NCI-H226 (cell line): ENCODE measurements at regions not wholly inside any gene's neighbourhood (a gene's known extent, or its start where the extent isn't known, plus 50 kb on each side); places are given as distances from the start of the nearest gene placed in this dataset.
"Not testable (repeated sequence)": the region's sequence is repeated elsewhere in the genome, so short reads cannot be mapped to it uniquely, and the experiment has no call there.

Source experiments
- DNase-seq: peaks from one replicate; pipeline ENCODE4 v3.0.0-alpha.2; 2015

DNA sequence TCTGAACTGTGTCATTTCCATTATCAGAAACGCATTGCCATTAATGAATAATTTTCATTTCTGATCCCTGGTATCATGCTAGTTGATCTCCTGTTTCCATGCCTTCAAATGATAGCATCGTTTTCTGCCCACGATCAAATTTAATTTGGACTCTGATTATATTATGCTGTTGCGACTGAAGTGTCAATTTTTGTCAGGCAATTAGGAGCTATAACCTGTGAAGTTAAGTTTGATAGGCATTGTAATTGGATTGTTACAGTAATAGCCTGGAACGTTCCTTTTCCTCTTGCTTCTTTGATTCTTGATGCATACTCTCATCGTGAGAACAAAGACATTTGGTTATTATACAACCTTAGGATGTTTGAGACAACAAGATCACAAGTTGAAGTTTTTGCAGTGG, 356.3 kb downstream of the VRK1 start:
- no peak for DNase-seq

DNA sequence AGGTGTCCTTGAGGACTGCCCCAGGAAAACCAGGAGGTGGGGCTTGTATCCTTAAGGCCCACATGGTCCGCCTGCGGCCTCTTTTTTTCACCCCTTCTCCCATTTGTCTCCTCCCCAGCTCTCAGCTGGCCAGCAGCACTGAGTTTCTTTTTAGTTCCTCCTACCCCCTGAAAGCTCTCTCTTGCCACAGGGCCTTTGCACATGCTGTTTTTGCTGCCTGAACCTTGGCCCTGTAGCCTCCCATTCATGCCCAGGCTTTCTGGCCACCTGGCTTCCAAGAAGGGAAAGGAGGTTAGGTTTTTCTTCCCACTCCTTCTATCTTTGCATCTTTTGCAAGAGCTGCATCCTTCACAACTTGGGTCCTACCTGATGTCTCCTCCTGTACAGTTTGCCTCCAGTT, 358.1 kb downstream of the VRK1 start:
- DNase-seq, result no peak

DNA sequence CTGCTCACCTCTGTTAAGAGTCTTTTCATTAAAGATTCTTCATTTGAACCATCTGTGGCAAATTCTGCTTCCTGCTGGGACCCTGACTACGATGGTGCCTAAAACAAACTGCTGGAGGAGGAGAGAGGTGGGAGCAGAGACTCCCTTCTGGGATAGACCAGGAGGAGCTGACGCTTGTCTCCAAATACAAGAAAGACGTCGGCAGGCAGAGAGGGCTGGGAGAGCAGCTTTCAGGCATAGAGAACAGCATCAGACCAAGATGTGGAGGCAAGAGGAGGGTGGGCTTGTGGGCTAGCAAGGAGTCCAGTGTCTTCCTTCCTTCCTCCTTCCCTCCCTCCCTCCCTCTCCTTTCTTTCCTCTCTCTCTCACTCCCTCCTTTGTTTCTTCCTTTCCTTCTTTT, 358.6 kb downstream of the VRK1 start:
- no peak for DNase-seq

DNA sequence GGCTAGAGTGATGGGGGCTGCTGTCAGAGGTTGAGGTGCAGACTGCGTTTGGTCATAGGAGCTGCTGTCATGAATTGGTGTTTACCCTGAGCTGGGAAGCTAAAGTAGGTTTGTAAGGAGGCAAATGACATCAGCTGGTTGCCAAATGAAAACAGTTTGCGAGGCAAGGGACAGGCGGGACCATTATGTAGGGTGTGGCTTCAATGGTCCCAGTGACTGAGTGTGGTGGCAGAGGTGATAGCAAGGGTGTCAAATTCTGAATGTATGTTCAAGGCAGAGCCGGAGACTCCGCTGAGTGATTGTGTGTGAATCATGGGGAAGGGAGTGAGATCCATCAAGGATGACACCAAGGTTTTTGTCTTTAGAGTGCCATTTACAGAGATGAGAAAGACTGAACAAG, 359.5 kb downstream of the VRK1 start:
- DNase-seq, result no peak

DNA sequence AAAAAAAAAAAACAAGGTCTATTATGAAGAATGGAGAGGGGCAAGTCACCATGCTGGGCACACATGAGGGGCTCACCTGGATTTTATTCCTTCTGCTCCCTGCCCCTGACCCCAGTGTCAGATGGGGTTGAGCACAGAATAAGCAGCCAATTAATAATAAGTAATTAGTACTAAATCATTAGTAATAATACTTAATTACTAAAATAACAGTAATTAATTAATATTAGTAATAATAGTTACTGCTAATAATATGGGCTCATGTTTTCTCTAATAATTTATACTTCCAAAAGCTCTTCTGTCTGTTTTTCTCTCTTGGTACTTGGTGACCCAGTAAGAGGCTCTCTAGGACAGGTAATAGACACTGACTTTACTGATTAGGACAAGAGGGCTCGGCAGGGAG, 360.9 kb downstream of the VRK1 start:
- DNase-seq, result no peak

DNA sequence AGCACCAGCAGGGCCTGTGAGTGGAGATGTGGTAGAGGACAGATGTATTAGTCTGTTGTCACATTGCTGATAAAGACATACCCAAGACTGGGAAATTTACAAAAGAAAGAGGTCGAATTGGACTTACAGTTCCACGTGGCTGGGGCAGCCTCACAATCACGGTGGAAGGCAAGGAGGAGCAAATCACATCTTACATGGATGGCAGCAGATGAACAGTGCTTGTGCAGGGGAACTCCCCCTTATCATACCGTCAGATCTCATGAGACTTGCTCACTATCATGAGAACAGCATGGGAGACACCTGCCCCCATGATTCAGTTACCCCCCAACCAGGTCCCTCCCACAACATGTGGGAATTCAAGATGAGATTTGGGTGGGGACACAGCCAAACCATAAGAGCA, 361.9 kb downstream of the VRK1 start:
- DNase-seq, result no peak

DNA sequence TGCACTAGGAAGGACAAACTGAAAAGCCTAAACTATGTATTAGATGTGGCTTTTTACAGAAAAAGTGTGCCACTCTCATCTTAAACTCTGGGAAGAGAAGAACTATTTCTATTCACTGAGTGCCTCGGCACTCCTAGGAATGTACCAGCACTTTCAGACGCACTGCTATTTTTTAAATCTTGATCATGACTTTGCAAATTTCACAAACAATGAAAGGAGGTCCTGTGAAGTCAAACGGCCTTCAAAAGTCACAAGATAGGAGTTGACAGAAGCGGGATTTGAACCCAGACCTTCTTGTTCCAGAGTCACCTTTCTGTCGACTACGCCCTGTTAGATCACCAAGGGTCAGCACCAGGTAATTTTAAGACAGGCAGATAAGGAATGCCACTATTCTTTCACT, 365.4 kb downstream of the VRK1 start:
- DNase-seq, result no peak

DNA sequence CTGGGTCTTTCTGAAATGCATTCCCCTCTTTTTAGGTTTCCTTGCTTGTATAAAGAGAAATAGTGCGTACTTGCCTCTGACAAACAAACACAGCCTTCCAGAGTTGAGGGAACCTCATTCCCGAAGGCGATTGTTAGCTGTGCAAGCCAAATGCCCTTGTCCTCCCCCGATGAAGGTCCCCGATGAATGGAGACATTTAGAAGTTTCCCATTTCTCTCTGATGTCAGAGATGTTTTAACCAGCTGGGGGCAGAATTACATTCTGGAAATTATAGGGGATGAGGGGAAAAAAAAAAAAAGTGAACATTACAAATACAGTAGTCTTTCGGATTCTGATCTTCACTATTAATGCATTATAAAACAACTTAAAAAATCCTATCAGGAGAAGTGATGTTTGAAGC, 366.8 kb downstream of the VRK1 start:
- no peak for DNase-seq

DNA sequence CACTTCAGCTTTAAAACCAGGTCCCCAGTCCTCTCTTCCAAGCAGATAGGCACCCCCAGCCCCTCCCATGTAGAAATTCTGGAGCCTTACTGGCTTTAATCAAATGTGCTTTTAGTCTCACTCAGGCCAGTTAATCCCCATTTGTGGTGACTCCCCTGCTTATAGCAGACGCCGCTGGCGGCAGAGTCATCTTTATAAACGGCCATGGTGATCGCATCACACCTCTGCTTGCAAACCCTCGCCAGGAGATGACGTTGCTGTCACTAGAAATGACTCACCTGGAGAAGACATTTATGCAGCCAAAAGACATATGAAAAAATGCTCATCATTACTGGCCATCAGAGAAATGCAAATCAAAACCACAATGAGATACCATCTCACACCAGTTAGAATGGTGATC, 369.3 kb downstream of the VRK1 start:
- DNase-seq, result no peak

DNA sequence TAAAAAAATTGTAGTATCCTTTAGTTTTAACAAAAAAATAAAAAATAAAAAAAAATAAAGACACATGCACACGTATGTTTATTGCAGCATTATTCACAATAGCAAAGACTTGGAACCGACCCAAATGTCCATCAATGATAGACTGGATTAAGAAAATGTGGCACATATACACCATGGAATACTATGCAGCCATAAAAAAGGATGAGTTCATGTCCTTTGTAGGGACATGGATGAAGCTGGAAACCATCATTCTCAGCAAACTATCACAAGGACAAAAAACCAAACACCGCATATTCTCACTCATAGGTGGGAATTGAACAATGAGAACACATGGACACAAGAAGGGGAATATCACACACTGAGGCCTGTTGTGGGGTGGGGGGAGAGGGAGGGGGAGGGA, 370.4 kb downstream of the VRK1 start:
- DNase-seq, result not testable (repeated sequence)

DNA sequence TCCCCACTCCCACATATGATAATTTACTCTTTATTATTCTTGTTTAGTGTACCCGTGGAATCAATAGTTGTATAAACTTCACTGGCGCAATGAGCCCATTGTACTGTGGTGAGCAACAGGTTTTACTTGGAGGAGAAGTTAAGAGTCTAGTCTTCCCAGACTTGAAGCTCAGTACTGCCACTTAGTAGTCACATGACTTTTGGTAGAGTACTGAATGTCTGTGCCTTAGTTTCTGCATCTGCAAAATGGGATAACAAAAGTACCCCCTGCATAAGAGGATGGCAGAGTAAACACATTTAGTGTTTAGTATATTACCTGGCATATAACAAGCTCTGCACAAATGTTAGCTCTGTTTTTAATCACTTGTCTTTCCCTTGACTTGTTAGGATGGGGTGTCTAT, 375.5 kb downstream of the VRK1 start:
- DNase-seq, result no peak

DNA sequence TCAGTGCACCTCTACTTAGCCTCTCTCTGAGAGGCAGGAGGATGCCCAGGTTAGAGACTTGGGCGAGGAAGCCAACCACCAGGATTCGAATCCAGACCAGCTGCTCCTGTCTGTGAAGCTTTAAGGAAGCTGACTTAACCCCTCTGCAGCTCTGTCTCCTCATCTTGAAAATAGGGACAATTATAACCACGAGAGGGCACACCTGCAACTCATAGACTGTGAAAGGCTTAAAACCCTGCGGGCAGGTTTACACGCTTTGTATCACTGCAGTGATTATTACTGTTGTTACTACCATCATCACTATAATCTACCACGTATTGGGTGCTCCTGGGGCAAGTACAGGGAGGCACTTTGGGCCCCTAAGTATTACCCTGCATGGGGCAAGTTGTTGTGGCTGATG, 379.8 kb downstream of the VRK1 start:
- no peak for DNase-seq

DNA sequence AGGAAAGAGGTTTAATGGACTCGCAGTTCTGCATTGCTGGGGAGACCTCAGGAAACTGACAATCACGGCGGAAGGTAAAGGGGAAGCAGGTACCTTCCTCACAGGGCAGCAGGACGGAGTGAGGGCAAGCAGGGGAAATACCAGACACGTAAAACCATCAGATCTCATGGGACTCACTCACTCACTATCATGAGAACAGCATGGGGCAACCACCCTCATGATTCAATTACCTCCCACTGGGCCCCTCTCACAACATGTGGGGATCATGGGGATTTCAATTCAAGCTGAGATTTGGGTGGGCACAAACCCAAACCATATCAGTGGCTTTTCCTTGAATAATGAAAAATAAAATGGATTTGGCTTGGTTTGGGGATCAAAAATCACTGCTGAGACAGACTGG, 380.5 kb downstream of the VRK1 start:
- no peak for DNase-seq

DNA sequence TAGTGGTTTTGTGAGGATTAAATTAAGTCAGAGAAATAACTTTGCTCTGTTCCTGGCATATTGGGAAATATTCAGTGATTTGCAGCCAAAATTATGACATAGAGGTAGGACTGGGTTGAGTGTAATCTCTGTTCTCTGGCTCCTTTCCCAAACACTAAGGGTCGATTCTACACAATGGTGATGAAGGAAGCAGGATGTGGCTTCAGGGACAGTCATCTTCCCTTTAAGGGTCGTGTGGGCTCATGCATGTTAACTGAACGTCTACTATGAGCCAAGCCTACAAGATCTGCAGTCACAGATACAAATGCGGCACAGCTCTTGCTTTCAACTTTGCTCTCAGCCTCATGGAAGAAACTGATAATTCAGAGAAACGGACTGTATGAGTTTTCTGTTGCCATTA, 381.6 kb downstream of the VRK1 start:
- DNase-seq, result no peak

DNA sequence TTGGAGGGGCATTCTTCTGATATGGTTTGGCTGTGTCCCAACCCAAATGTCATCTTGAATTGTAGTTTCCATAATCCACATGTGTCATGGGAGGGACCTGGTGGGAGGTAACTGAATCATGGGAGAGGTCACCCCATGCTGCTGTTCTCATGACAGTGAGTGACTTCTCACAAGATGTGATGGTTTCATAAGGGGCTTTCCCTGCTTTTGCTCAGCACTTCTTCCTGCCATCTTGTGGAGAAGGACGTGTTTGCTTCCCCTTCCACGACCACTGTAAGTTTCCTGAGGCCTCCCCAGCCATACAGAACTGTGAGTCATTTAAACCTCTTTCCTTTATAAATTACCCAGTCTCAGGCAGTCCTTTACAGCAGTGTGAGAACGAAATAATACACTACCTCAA, 382.4 kb downstream of the VRK1 start:
- no peak for DNase-seq

DNA sequence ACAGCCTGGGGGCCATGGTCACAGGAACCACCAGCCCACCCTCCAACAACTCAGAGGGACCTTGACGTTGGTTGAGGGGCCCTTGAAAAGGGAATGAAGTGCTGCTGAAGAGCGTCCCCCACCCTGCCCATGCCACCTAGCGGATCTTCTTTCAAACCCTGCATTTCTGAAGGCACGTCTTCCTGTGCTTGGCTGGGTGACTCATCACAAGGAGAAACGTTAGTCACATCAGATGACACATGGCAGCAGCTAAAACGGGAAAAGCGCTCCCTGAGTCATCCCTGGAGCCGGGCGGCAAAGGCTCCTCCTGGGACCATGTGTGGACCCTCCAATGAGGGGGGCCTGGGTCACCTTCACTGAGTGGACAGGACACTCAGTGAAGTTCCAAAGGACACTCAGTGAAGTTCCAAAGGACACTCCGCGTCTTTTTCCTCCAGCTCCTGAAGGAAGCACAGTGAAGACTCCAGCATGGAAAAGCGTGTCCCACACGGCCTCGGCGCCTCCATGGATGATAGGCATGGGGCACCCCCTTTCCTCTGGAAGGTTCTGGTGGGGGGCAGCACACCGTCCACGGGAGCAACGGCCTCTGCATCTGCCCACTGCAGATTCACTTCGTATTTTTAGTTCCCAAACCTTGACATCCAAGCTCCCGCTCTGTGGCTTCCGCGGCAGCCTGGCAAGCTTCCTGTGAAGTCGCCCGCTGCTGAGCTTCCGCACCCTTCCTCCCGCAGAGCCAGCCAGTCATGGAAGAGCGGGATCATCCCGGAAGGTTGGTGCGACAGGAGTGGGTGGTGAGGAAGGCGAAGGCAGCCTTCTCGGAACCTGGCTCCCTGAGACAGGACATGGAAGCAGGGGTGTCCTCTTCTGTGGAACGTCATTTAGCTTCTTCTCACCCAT, 383.4 kb downstream of the VRK1 start:
- no peak for DNase-seq

DNA sequence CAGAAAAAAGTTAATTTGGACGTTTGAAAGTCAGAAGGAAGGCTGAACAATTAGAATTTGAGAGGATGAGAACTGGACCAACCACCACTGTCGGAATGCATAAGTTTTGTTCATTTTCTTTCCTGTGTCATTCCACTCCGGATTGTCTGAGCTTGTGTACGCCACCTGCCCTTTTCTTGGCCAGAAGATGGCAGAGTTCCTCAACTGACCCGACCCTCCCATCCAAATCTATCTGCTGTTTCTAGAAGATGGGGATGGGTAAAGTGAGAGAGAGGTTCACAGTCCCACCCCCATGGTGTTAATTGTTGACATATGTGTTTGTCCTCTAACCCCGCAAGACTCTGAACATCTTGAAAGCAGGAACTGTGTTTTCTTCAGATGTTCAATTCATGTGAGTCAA, 388.0 kb downstream of the VRK1 start:
- DNase-seq, result no peak

DNA sequence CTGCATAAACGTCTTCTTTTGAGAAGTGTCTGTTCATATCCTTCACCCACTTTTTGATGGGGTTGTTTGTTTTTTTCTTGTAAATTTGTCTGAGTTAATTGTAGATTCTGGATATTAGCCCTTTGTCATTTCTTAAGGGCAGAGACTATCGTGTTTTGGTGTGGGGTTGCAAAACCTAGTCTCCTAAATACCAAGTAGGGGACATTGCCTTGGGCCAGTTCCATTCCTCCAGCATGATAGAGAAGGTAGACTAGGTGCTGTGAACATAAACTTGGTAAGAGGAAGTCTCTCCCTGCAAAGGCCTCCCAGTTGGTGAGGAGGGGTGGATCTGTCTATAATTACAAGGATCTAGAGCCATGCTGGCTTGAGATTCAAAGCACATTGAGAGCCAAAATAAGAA, 390.7 kb downstream of the VRK1 start:
- DNase-seq, result no peak

DNA sequence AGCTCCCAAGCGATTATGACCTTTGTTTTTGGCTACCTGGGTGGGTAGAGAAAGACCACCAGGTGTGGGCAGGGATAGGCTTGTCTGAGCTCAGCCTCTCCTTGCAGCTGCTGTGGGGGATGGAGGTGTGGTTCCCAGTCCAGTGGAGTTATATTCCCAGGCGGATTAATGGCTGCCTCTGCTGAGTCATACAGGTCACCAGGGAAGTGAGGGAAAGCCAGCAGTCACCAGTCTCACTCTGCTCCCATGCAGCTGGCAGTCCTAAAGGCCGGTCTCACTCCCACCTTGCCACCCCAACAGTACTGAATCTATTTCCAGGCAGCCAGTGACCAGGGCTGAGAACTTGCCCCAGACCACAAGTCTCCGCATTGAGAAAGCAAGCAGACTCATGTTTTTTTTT, 399.2 kb downstream of the VRK1 start:
- DNase-seq, result no peak

DNA sequence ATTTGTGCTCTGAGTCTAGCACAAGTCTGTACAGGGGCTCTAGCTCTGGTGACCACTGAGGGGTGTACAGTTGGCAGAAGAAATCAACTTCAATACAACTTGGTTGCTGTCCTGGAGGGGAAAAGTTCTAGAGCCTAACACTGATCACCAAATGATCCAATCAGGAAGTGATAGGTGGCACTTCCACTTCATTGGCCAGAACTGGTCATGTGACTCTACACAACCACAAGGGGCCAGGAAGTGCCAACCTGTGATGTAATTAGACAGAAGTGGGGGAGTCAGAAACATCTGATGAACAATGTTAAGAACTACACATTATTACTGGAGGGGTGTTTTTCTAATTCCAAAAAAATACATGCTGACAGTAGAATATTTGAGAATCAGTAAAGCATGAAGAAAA, 401.6 kb downstream of the VRK1 start:
- DNase-seq, result no peak

DNA sequence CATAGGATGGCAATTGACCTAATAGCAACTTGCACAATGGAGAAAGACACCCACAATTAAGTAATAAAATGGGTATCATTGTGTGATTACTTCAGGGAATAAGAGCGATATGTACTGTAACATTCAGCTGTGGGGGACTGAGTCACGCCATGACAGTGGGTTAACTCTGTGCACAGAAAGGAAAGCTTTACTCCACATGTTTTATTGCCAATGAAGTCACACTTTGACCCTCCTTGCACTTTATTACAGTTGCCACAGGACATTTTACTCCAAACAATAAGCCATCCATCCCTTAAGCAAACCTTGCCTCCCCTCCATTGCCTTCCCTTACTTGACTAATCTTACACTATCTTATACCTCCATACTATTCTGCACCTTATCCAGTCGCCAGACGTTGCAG, 403.1 kb downstream of the VRK1 start:
- DNase-seq, result no peak

DNA sequence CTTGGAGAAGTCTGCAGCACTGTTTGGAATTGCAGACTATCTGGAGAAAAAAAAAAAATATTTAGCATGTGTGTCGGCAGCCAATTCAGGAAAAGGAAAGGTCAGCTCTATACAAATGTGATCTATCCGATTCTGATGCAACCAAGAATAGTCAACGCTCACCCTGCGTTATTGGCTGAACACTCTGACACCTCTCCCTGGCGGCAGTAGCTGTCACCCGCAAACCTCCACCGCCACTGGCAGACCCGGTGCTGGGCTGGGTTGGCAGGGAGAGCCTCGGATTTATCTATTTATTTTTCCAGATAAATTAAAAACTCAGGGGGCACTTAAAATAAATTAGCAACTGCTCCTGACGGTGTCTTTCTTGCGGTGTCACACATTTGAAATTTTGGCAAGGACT, 409.7 kb downstream of the VRK1 start:
- DNase-seq, result no peak

DNA sequence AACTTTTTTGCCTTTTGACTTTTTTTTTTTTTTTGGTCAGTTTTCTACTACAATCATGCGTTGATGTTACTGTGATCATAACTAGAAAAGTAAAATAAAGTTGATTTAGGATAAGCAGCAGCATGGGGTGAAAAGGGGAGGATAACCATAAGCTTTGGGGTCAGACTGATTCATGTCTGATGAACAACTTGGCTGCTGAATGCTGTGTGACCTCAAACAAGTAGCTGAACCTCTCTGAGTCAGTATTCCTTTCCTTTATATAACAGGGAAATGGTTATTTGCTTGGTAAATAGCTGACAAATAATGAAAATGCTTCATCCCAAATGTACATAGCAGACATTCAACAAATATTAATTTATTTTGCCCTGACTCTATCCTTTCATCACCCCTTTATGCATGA, 413.0 kb downstream of the VRK1 start:
- no peak for DNase-seq

DNA sequence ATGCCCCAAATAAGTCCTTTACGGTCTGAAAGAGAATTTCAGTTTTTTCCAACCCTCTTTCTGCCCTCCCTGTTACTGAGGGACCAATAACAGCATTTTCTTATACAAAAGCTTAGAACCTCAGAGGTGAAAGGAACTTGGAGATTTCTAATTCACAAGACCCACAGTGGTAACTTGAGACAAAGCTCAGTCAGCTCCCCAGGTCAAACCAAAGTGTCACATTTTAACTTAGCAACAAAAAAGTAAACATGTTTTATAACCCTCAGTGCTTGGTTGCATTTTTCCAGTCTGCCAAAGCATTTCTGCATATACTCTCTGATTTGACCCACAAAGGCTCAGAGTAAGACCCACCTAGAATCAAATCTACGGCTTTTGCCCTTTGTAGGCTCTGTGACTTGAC, 415.2 kb downstream of the VRK1 start:
- DNase-seq, result no peak

DNA sequence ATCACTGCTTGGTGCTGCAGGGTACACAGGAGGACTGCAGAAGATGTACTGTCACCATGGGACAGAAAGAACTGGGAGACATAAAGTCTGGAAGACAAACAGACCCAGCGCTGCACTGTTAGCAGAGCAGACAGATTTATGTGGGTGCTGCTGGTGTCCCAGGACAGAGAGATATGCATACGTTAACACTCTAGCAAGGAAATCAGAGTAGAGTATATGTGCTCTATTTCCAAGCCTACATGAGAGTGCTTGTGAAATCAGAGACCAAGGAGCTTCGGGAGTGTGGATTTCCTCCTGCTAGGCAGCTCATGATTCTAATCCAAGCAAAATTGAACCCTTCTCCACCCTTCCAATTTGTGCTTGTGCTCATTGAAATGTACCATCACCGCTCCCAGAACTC, 416.5 kb downstream of the VRK1 start:
- DNase-seq, result no peak
